GM12874 (cell line): ENCODE measurements at regions not wholly inside any gene's neighbourhood (a gene's known extent, or its start where the extent isn't known, plus 50 kb on each side); places are given as distances from the start of the nearest gene placed in this dataset.

Experiments used
- TF ChIP-seq, protein P1 (sequence below): IDR thresholded peaks from 2 replicates; pipeline ENCODE4 v1.5.1; 2011; ENCODE audit warnings: low read depth, mild to moderate bottlenecking, control low read depth, low read length, moderate library complexity; ENCODE audit not compliant: insufficient read depth

DNA sequence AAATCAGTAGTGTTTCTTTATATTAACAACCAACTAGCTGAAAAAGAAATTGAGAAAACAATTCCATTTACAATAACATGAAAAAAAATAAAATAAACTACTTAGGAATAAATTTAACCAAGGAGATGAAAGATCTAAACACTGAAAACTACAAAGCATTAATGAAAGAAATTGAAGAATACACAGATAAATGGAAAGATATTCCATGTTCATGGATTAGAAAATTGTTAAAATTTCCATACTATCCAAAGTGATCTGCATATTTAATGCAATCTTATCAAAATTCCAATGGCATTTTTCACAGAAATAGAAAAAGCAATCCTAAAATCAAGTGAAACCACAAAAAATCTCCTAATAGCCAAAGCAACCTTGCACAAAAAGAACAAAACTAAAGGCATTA, 320.2 kb upstream of the GRAMD2B start:
- TF ChIP-seq, protein P1, sequence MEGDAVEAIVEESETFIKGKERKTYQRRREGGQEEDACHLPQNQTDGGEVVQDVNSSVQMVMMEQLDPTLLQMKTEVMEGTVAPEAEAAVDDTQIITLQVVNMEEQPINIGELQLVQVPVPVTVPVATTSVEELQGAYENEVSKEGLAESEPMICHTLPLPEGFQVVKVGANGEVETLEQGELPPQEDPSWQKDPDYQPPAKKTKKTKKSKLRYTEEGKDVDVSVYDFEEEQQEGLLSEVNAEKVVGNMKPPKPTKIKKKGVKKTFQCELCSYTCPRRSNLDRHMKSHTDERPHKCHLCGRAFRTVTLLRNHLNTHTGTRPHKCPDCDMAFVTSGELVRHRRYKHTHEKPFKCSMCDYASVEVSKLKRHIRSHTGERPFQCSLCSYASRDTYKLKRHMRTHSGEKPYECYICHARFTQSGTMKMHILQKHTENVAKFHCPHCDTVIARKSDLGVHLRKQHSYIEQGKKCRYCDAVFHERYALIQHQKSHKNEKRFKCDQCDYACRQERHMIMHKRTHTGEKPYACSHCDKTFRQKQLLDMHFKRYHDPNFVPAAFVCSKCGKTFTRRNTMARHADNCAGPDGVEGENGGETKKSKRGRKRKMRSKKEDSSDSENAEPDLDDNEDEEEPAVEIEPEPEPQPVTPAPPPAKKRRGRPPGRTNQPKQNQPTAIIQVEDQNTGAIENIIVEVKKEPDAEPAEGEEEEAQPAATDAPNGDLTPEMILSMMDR: no peak

GRCh38 chr5:126103868-126104267, 319.3 kb upstream of the GRAMD2B start:
- TF ChIP-seq, protein P1: no peak

- TF ChIP-seq, protein P1: no peak
Measured at GRCh38 chr5:126104341-126104740, 318.9 kb upstream of the GRAMD2B start.

GRCh38 chr5:126104951-126105350, 318.3 kb upstream of the GRAMD2B start:
- TF ChIP-seq, protein P1: no peak

DNA sequence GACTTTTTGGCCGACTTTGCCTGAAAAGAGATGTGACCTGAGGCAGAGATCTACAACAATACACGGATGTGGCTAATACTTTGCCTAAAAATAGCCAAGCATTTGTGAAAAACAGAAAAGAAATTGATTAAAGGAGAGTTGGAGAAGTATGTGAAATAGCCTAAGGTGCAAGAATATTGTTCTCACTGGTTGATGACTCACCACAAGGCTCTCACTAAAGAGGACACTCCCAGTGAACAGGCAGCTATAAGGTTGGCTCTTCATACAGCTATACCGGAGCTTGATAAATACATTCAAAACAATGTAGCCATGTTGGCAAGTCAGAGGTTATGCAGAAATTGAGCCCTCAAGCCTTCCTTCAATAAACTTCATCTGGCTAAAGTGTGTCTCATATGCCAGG, 317.2 kb upstream of the GRAMD2B start:
- TF ChIP-seq, protein P1: no peak

DNA sequence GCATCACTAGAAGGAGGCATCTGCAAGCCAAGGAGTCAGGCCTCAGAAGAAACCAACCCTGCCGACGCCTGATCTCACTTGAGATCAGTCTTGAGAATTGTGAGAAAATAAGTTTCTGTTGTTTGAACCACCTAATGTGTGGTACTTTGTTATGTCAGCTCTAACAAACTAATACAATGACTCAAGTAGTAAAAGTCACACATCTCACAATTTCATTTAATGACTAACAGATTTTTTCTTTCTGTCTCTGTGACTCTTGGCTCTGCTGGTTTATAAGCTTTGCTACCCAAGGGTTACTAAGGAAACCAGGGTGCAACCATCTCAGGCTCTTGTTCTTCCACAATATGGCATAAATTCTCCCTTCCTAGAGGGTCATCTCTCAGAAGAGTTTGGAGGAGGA, 315.8 kb upstream of the GRAMD2B start:
- TF ChIP-seq, protein P1: no peak

DNA sequence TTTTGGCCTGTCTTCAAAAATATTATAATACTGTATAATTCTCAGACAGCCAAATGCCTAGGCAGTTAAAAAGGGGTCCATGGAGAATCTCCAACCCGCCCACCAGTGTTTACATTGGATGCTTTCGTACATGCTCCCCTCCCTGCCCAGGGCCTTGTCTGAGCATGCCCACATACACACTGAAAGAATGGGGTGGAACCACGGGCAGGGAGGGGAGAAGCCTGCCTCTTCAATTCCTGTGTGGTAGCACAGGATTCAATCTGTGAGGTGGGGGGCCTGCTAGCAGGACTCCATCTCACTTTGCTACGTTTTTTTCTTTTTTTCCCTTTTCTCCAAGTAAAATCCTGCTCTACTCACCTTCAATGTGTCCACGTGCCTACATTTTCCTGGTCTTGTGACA, 314.7 kb upstream of the GRAMD2B start:
- TF ChIP-seq, protein P1: no peak
